Dedifferentiated amniotic fluid mesenchymal stem cell (primary cell): ENCODE measurements at regions not wholly inside any gene's neighbourhood (a gene's known extent, or its start where the extent isn't known, plus 50 kb on each side); places are given as distances from the start of the nearest gene placed in this dataset.

ENCODE experiments used
- DNase-seq: peaks from one replicate; pipeline ENCODE4 v3.0.0-alpha.2; 2016; ENCODE audit errors: extremely low spot score

- DNase-seq, result peak; percentile 93
Observed at GRCh38 chr7:47724335-47724982, 142.5 kb upstream of the TNS3 start.

- DNase-seq, result no peak
Observed at GRCh38 chr7:47722126-47722525, 140.2 kb upstream of the TNS3 start.

GRCh38 chr7:47721670-47722069, 139.8 kb upstream of the TNS3 start:
- no peak for DNase-seq

- no peak for DNase-seq
Observed at GRCh38 chr7:47720907-47721244, 139.0 kb upstream of the TNS3 start.

- DNase-seq, result no peak
Observed at GRCh38 chr7:47720141-47720906, 138.4 kb upstream of the TNS3 start.

GRCh38 chr7:47719675-47720074, 137.8 kb upstream of the TNS3 start:
- no peak for DNase-seq

- DNase-seq, result no peak
Observed at GRCh38 chr7:47715631-47716068, 133.7 kb upstream of the TNS3 start.

- no peak for DNase-seq
Observed at GRCh38 chr7:47714669-47715607, 133.0 kb upstream of the TNS3 start.

- no peak for DNase-seq
Observed at GRCh38 chr7:47713595-47713994, 131.7 kb upstream of the TNS3 start.

- no peak for DNase-seq
Observed at GRCh38 chr7:47712416-47712815, 130.5 kb upstream of the TNS3 start.

GRCh38 chr7:47711776-47712175, 129.9 kb upstream of the TNS3 start:
- DNase-seq, result no peak

- DNase-seq, result peak; percentile 26
Observed at GRCh38 chr7:47710201-47710935, 128.5 kb upstream of the TNS3 start.

- no peak for DNase-seq
Observed at GRCh38 chr7:47709451-47709850, 127.5 kb upstream of the TNS3 start.

- no peak for DNase-seq
Observed at GRCh38 chr7:47709051-47709450, 127.1 kb upstream of the TNS3 start.

GRCh38 chr7:47707583-47707982, 125.7 kb upstream of the TNS3 start:
- no peak for DNase-seq

GRCh38 chr7:47704936-47705335, 123.0 kb upstream of the TNS3 start:
- no peak for DNase-seq

GRCh38 chr7:47702080-47702479, 120.2 kb upstream of the TNS3 start:
- DNase-seq, result no peak

- DNase-seq, result no peak
Observed at GRCh38 chr7:47698386-47698785, 116.5 kb upstream of the TNS3 start.

GRCh38 chr7:47697543-47697942, 115.6 kb upstream of the TNS3 start:
- DNase-seq, result no peak

GRCh38 chr7:47696152-47696710, 114.3 kb upstream of the TNS3 start:
- no peak for DNase-seq

- no peak for DNase-seq
Observed at GRCh38 chr7:47693216-47693615, 111.3 kb upstream of the TNS3 start.
